ENCODE measurements at regions not wholly inside any gene's neighbourhood (a gene's known extent, or its start where the extent isn't known, plus 50 kb on each side); places are given as distances from the start of the nearest gene placed in this dataset.

- TF ChIP-seq CTCF (IDR thresholded peaks at IDR 0.05; ENCODE audit: low read length) (no peak), EZH2 (IDR thresholded peaks at IDR 0.05; ENCODE audit: borderline replicate concordance, low read length) (no peak)
Observed at GRCh38 chr16:74026373-74027281, 270.0 kb upstream of the PSMD7 start.
